HG03039 (cell line): ENCODE measurements at regions not wholly inside any gene's neighbourhood (a gene's known extent, or its start where the extent isn't known, plus 50 kb on each side); places are given as distances from the start of the nearest gene placed in this dataset.
"Not testable (repeated sequence)": the region's sequence is repeated elsewhere in the genome, so short reads cannot be mapped to it uniquely, and the experiment has no call there.

Experiments
- ATAC-seq: cut with Tn5 transposase; IDR thresholded peaks from one replicate; pipeline ENCODE4 v1.9.1; 2021; ENCODE audit warnings: mild to moderate bottlenecking, moderate library complexity; ENCODE audit not compliant: unreplicated experiment

DNA sequence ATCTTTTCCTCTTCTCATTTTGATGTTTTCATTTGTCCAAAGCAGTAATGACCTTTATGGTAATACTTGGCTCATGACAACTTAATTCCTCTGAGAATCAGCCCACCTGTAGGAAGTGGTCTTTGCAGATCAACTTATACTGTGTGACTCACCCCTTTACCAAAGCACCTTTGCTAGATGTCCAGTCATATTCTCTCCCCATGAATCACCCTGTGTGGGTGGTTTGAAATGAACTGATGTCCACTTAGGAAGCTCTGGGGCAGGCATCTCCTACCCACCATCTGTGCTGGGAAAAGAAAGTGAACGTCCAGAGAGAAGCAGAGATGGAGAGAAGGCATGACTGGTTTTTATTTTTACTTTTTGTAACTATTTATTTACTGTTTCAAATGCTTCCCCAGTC is 410.3 kb downstream of the KIF20B start:
- ATAC-seq, result no peak

DNA sequence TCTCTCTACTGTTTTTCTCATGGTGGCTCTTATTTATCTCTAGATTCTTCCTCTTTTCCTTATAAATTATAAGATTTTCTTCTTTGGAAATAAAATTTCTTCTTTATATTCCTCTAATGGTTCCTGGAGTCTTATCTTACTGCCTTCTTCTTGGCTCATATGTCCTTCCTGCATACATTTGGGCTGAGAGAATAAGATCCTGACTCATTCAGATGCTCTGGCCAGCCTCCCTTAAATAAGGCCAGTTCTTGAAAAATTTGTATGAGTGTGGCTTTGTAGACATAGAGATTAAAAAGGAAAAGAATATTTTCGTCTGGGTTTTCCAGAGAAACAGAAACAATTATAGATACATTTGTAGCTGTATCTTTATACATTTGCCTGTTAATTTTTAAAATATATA is 411.3 kb downstream of the KIF20B start:
- ATAC-seq, result no peak

DNA sequence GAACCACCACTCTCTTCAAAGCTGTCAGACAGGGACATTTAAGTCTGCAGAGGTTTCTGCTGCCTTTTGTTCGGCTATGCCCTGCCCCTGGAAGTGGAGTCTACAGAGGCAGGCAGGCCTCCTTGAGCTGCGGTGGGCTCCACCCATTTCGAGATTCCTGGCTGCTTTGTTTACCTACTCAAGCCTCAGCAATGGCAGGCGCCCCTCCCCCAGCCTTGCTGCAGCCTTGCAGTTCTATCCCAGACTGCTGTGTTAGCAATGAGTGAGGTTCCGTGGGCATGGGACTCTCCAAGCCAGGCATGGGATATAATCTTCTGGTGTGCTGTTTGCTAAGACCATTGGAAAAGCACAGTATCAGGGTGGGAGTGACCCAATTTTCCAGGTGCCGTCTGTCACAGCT is 417.2 kb downstream of the KIF20B start:
- not testable (repeated sequence) for ATAC-seq

DNA sequence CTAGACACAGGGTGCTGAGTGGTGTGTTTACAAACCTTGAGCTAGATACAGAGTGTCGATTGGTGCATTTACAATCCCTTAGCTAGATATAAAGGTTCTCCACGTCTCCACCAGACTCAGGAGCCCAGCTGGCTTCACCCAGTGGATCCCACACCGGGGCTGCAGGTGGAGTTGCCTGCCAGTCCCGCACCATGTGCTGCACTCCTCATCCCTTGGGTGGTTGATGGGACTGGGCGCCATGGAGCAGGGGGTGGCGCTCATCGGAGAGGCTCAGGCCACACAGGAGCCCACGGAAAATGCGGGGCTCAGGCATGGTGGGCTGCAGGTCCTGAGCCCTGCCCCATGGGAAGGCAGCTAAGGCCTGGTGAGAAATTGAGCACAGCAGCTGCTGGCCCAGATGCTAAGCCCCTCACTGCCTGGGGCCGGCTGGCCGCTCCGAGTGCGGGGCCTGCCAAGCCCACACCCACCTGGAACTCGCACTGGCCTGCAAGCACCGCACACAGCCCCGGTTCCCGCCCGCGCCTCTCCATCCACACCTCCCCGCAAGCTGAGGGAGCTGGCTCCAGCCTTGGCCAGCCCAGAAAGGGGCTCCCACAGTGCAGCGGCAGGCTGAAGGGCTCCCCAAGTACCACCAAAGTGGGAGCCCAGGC is 418.4 kb downstream of the KIF20B start:
- ATAC-seq, result not testable (repeated sequence)

DNA sequence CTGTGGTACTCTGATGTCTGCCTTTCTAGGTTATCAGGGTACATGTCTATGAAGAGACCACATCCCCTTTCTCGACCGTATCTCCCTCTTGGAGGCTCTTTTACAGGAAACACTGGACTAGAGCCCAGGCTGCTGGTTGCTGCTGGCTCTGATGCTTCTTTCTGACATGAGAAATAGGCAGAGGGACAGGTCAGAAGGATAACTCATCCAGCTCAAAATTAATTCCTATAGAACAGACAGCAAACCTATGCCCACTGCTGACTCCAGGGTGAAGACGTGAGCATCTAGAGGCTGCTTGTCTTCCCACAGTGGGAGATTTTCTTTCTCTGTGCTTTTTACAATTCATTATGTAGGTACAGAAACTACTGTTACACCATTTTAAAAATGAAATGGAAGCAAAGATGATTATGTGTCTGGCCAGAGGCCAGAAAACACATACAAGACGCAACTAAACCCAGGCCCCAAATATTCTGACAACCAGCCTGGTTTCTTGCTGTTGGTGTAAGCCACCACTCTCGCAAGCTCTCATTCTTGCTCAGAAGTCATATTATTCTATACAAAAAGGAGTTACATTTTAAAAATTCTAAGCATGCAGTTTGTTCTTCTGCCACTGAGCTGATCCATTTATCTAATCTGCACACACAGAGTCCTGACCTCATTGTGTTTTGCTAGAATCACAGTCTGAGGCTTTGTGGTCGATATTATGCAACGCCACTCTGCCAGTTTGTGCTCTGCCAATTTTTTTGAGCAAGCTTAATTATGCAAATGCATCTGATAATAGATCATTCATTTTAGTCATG is 424.3 kb downstream of the KIF20B start:
- ATAC-seq, result no peak

- no peak for ATAC-seq
Observed at GRCh38 chr10:90126256-90126595, 424.8 kb downstream of the KIF20B start.

- no peak for ATAC-seq
Observed at GRCh38 chr10:90130321-90131086, 429.1 kb downstream of the KIF20B start.

DNA sequence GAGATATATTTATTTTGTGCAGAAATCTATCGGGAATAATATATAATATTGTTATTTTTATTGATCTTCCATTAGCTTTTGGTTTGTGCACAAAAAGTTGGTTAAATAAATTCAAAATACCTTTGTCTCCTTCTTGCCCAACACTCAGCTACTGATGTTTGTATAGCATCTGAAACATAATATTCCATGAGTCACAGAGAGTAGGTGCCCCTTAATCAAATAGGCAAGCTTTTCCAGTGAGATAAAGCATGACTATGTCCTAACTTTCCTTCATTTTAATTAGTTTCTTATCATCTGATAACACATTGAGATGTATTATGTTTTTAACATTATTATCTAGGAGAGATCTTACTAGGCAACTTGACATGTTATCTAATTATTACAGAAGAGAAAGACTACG is 432.2 kb downstream of the KIF20B start:
- no peak for ATAC-seq

GRCh38 chr10:90136731-90137316 is 435.4 kb downstream of the KIF20B start:
- no peak for ATAC-seq

DNA sequence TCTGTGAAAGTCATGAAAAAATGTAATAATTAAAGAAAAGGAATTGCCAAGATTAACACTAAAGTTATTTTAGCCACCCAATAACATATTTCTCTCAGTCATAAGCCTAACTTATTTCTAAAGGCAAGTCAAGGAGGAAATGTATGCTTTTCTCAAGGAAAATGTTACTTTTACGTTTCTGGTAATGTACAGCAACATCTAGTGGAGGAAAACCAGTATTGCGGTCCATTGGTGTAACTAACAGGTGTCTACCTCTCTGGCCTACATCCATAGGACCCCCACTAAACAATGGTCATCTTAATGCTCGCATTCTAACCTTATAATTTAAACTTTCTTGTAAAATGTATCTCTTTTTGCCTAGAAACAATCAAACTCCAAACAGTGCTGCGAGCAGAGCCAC is 437.5 kb downstream of the KIF20B start:
- ATAC-seq, result no peak

DNA sequence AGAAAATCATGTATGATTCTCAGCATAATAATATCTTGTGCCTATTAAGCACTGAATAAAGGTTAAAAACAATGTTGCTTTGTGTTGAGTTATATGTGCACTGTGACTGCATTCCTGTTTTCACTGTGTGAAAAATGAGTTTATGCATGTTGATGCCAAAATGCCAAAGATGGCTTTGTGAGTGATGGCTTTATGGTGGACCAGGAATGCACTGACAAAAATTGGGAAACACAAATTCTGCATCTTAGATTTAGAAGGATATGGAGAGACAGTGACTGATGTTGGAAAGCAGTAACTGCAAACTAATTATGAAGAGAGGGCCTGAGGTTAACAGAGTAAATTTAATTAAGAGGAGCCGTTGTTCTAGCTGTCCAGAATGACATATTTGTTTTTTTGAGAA is 440.4 kb downstream of the KIF20B start:
- no peak for ATAC-seq

DNA sequence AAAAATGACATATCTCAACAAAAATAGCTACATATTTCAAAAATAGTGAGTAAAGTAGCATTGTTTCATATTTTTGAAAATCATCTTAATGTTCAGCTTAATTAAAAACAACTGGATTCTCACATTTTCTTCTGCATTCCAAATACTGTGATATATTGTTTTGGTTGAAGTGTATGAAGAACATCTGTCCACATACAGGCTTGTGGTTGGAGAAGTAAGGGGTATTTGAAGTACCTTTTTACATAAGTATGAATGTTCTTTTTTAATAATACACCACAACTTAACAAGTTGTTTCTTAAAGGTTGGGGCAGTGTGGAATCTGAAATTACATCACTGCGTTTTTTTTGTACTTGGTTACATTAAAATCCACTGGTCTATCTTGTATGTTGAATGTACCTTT is 442.5 kb downstream of the KIF20B start:
- ATAC-seq, result no peak

GRCh38 chr10:90148116-90148855 is 446.9 kb downstream of the KIF20B start:
- ATAC-seq, result no peak

DNA sequence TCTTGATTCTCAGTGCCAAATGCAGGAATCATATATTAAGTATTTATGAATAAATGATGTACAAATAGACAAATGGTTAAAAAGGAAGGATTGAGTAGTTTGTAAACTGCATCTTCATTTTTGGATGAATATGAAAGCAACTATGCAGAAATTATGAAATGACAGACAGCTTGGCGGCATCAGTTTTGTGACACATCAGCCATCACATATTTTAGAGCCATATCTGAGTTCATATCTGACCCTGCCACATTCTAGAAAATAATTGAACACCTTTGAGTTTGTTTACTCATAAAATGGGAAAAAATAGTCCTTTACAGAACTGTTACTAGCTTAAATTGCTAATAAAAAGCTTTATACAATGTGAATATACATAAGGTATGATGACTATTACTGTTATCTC is 448.2 kb downstream of the KIF20B start:
- ATAC-seq, result no peak

DNA sequence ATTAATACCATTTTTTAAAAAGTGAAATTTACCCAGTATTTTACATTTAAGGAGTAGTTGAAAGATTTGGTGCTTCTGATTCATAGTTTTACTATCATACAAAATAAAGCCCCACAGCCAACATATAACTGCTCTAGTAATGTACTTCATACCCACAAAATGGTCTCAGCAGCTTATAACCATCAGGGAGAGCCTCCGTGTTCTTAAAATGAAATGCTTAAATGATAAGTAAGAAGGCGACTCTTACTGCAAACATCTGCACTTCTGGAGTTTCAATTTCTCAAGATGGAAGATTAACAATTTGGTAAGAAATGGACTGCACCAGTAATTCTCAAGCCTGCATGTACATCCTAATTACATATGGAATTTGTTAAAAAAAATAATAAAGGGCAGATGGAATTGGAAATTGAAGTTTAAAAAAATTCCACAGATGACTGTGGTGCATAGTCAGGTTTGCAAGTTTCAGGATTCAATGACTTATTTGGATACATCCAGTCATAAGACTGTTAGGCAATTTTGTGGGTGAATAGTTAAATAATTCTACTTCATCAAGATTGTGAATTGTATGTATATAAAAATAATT is 461.0 kb downstream of the KIF20B start:
- no peak for ATAC-seq

- peak; percentile 78 for ATAC-seq
Observed at GRCh38 chr10:90167174-90168064, 466.0 kb downstream of the KIF20B start.

- no peak for ATAC-seq
Observed at GRCh38 chr10:90168244-90168643, 466.9 kb downstream of the KIF20B start.

GRCh38 chr10:90171014-90171722 is 469.8 kb downstream of the KIF20B start:
- ATAC-seq, result no peak

DNA sequence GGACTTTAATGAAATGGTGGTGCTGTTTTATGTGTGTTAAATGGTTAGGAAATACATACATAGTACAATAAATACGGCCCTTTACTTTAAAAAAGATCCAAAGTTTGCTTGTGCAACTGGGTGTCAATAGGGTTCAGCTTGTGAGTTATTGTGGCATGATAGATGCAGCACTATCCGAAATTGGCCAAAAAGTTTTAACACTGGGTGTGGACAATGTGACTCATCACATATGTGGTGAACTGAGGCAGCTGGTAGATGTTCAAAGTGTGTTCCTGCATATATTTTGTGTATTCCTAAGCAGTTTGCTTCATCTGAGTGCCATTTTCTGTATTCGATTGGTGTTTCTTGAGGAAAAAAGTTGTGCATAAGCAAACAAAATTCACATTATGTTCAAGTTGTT is 473.1 kb downstream of the KIF20B start:
- ATAC-seq, result no peak
